Esophagus squamous epithelium (tissue), 5 donors: ENCODE measurements at regions not wholly inside any gene's neighbourhood (a gene's known extent, or its start where the extent isn't known, plus 50 kb on each side); places are given as distances from the start of the nearest gene placed in this dataset.

Source experiments
- DNase-seq: peaks from one replicate; lab custom pipeline; 2025; lab: John Stamatoyannopoulos, UW
- H3K27ac ChIP-seq, 4 donors: fragments of 200-600 bp; sonication (generic); one replicate each; pipeline ENCODE4 v1.5.1; 2016 to 2019; ENCODE audit warnings: mild to moderate bottlenecking in 1 of 4
- H3K27me3 ChIP-seq, 4 donors: fragments of 200-600 bp; sonication (generic); 1 replicate in 3 of 4; 2 replicates in 1 of 4; pipeline versions ENCODE4 v1.5.1 to v1.6.0; 2017 to 2021; ENCODE audit warnings: antibody characterized with exemption in 1 of 4
- H3K36me3 ChIP-seq, 3 donors: fragments of 200-600 bp; sonication (generic); one replicate each; pipeline ENCODE4 v1.5.1; 2016 to 2019
- H3K4me1 ChIP-seq, 3 donors: fragments of 200-600 bp; sonication (generic); one replicate each; pipeline ENCODE4 v1.5.1; 2017 to 2019
- H3K4me3 ChIP-seq, 4 donors: fragments of 200-600 bp; sonication (generic); 1 replicate in 3 of 4; 2 replicates in 1 of 4; pipeline ENCODE4 v1.5.1; 2016 to 2019; ENCODE audit warnings: mild to moderate bottlenecking in 2 of 4, moderate library complexity in 1 of 4
- H3K9me3 ChIP-seq, 3 donors: fragments of 200-600 bp; sonication (generic); one replicate each; pipeline ENCODE4 v1.5.1; 2016 to 2019
- POLR2A ChIP-seq, 4 donors: fragments of 450-650 bp; IDR thresholded peaks; one replicate each; pipeline ENCODE4 v1.6.1; 2017; ENCODE audit warnings: antibody characterized with exemption in 4 of 4, mild to moderate bottlenecking in 4 of 4, moderate library complexity in 3 of 4
- WGBS, 2 donors: methylation state at CpG; one replicate each; pipeline ENCODE4 v1.1.5; 2018; 5-methylcytosine and 5-hydroxymethylcytosine counted together
- intact Hi-C: fragments of 100-400 bp; cut with DNase I; formaldehyde crosslinking; loops from one replicate; pipeline ENCODE4 v1.15.0; 2022
- TF ChIP-seq, protein P1 (sequence below), 6 experiments: fragments of 450-650 bp in 4 of 6; fragments of 200-600 bp in 2 of 6; sonication (generic) in 2 of 6; IDR thresholded peaks; one replicate each; pipeline ENCODE4 v1.5.1; 2016 to 2019; ENCODE audit warnings: antibody characterized with exemption in 6 of 6, mild to moderate bottlenecking in 4 of 6, moderate library complexity in 4 of 6
- donor health status: DM: yes; HTN: yes; CAD: no.

DNA sequence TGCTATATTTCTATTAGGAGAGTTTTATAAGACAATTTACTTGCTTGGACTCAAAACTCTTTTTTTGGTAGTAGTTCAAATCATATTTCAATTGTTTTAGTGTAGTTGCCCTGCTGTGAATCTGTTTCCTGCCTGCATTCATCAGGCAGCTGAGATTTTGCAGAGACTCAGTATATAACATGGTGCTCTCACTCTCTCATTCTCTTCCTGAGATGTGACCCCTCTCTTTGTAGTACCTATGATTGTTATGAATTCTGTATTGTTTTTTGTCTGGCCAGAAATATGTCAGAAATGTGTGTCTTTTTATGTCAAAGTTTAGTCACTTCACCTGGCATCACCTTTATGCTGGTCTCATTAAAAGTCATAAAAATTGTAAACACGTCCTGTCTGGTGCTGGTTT lies 374.0 kb downstream of the RAPGEF2 start:
- Histone ChIP-seq H3K9me3 (no peaks in the 10 kb centered on the region), H3K4me1 (no peaks in the 10 kb centered on the region), H3K27me3 (no peaks in the 10 kb centered on the region), H3K4me3 (no peak overlapping the region), H3K27ac (no peak overlapping the region), H3K36me3 (no peaks in the 10 kb centered on the region)
- intact Hi-C loops = no loop called here
- no peak for DNase-seq
- WGBS, 2 donors = 50 to 88% methylated on average over 1 of the region's 1 CpG
- TF ChIP-seq, protein P1, sequence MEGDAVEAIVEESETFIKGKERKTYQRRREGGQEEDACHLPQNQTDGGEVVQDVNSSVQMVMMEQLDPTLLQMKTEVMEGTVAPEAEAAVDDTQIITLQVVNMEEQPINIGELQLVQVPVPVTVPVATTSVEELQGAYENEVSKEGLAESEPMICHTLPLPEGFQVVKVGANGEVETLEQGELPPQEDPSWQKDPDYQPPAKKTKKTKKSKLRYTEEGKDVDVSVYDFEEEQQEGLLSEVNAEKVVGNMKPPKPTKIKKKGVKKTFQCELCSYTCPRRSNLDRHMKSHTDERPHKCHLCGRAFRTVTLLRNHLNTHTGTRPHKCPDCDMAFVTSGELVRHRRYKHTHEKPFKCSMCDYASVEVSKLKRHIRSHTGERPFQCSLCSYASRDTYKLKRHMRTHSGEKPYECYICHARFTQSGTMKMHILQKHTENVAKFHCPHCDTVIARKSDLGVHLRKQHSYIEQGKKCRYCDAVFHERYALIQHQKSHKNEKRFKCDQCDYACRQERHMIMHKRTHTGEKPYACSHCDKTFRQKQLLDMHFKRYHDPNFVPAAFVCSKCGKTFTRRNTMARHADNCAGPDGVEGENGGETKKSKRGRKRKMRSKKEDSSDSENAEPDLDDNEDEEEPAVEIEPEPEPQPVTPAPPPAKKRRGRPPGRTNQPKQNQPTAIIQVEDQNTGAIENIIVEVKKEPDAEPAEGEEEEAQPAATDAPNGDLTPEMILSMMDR (IDR thresholded peaks at IDR 0.05) = no peak
- TF ChIP-seq POLR2A (IDR thresholded peaks at IDR 0.05) = no peak

DNA sequence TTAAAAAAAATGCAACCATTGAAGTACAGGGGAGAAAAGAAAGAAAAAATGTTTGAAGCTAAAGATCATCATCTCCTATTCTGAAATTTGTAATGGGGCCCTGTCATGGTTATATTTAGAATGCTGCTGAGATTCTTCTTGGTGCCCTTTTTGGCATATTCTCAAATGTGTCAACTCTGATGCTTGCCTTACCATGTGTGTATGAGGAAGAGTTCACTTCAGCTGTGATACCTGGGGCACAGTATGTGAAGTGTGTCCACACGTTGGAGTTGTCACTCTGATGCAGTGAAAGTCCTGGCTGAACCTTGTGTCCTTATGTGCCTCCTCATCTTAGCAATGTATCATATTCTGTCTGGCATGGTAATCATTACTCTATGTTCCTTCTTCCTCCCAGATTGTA lies 377.9 kb downstream of the RAPGEF2 start:
- Histone ChIP-seq H3K27ac (no peak overlapping the region), H3K27me3 (peaks cover 0 to 8% (median 0%) of the 10 kb centered on the region in 4 donors), H3K9me3 (no peaks in the 10 kb centered on the region), H3K36me3 (no peaks in the 10 kb centered on the region), H3K4me3 (no peak overlapping the region), H3K4me1 (no peaks in the 10 kb centered on the region)
- TF ChIP-seq, protein P1 (IDR thresholded peaks at IDR 0.05) = no peak
- no peak for TF ChIP-seq POLR2A (IDR thresholded peaks at IDR 0.05)
- WGBS, 2 donors = 55 to 58% methylated on average over 1 of the region's 1 CpG
- intact Hi-C loops = no loop called here
- DNase-seq = no peak

- Histone ChIP-seq H3K4me1 (no peaks in the 10 kb centered on the region), H3K4me3 (no peak overlapping the region), H3K36me3 (no peaks in the 10 kb centered on the region), H3K27me3 (peaks cover 0 to 17% (median 0%) of the 10 kb centered on the region in 4 donors), H3K27ac (no peak overlapping the region), H3K9me3 (no peaks in the 10 kb centered on the region)
- intact Hi-C loops = no loop called here
- WGBS, 2 donors = 44 to 60% methylated on average over 4 to 5 of the region's 6 CpGs
- TF ChIP-seq, protein P1 (IDR thresholded peaks at IDR 0.05) = no peak
- TF ChIP-seq POLR2A (IDR thresholded peaks at IDR 0.05) = no peak
- DNase-seq = no peak
Measured at GRCh38 chr4:159481936-159482335, 379.1 kb downstream of the RAPGEF2 start.

DNA sequence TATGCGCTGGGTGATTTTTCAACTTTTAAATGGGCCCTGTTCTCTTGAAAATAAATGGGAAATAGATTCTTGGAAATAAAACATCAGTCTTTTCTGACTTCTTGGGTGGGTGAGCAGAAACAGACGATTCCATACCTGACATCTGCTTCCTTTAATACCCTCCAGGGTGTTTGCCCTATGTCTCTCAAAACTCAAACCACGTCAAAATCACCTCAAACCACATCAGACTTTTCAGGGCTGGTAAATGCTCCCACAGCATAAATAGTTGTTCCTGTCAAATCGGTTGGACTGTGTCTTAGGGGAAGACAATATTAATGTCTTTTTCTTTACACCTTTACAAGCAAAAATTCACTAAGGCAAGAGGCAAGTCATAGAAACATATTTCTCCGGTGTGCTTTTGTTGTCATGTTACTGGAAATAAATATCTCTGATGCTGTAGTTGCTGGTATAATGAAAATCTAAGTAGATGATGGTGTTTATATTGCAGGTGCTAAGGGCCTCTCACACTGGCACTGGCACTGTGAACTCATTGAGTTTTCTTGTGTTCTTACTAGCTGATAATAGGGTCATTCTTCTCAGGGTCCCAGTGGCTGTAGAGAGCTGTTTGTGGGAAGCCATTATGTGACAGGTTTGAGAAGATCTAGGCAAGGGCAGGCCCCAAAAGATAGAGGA lies 380.4 kb downstream of the RAPGEF2 start:
- no peak overlapping the region for H3K4me3 ChIP-seq
- H3K27ac ChIP-seq = no peak overlapping the region
- intact Hi-C loops = no loop called here
- DNase-seq = no peak
- WGBS, 2 donors = 57 to 59% methylated on average over 5 of the region's 5 CpGs
- no peaks in the 10 kb centered on the region for H3K9me3 ChIP-seq
- no peaks in the 10 kb centered on the region for H3K36me3 ChIP-seq
- peaks cover 0 to 3% (median 0%) of the 10 kb centered on the region in 3 donors for H3K4me1 ChIP-seq
- peaks cover 0 to 19% (median 0%) of the 10 kb centered on the region in 4 donors for H3K27me3 ChIP-seq
- TF ChIP-seq, protein P1 (IDR thresholded peaks at IDR 0.05) = no peak
- no peak for TF ChIP-seq POLR2A (IDR thresholded peaks at IDR 0.05)

DNA sequence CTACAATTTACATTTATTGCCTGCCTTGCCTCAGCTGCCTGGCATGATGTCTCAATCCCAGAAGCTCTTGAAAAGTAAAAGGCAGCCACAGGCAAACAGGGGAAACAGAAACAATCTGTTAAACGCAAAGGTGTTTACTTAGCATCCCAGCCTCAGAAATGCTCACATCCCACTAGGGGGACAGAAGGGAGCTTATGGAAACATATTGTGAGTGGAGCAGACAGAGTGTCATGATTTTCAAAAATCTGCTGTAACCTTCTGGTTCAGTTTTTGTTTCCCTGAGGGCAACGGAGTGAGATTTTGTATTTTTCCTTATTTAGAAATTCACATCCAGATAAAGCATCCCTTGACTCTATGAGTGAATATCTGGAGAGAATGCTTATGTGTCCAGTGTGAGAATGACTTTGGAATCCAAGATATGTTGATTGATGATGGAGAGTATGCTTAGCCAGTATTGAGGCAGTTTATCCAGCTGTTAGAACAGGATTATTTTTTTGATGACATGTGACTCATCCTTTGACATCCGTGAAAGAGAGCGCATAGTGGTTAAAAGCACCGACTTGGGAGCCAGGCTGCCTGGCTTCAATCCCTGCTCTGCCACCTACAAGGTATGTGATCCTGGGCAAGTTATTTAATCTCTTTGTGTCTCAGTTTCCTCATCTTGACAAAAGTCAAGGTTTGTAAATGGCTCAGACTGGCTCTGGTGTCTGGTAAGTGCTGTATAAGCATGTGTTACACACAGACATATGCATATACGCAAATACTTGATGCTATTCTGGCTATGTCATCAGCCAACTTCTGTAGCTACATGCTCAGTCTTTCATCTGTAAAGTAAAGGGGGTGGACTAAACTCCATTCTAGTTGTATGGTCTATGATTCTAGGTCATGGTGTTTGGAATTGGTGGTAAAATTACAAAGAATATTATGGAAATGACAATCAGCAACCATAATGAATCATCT lies 381.2 kb downstream of the RAPGEF2 start:
- H3K4me1 ChIP-seq = peaks cover 0 to 3% (median 0%) of the 10 kb centered on the region in 3 donors
- H3K36me3 ChIP-seq = no peaks in the 10 kb centered on the region
- H3K27me3 ChIP-seq = peaks cover 0 to 23% (median 0%) of the 10 kb centered on the region in 4 donors
- DNase-seq = no peak
- intact Hi-C loops = no loop called here
- H3K27ac ChIP-seq = no peak overlapping the region
- 32 to 54% methylated on average over 6 of the region's 6 CpGs for WGBS, 2 donors
- no peak for TF ChIP-seq POLR2A (IDR thresholded peaks at IDR 0.05)
- TF ChIP-seq, protein P1 (IDR thresholded peaks at IDR 0.05) = no peak
- no peaks in the 10 kb centered on the region for H3K9me3 ChIP-seq
- H3K4me3 ChIP-seq = no peak overlapping the region
